Keratinocyte (primary cell): ENCODE measurements at regions not wholly inside any gene's neighbourhood (a gene's known extent, or its start where the extent isn't known, plus 50 kb on each side); places are given as distances from the start of the nearest gene placed in this dataset.

ENCODE experiments used
- CTCF ChIP-seq, 3 experiments: IDR thresholded peaks in 1 of 3; conservative IDR thresholded peaks in 1 of 3; optimal IDR thresholded peaks in 1 of 3; 2 replicates in 2 of 3; 3 replicates in 1 of 3; pipeline versions ENCODE3 to v1.5.1; 2011; ENCODE audit warnings: low read length in 3 of 3, mild to moderate bottlenecking in 3 of 3, moderate library complexity in 2 of 3, control low read depth in 1 of 3, inconsistent platforms in 1 of 3; ENCODE audit not compliant: insufficient read depth in 2 of 3; ENCODE audit errors: extremely low read depth in 1 of 3
- EZH2 ChIP-seq: IDR thresholded peaks from one replicate; pipeline ENCODE4 v1.6.1; 2012; ENCODE audit warnings: inconsistent platforms, mild to moderate bottlenecking, low read length, moderate library complexity

- no peak for TF ChIP-seq CTCF (optimal IDR thresholded peaks at IDR 0.05 in 1 of 3, IDR thresholded peaks at IDR 0.05 in 1 of 3, conservative IDR thresholded peaks at IDR 0.05 in 1 of 3; ENCODE audit: extremely low read depth in 1 of 3, insufficient read depth in 2 of 3, low read length in 3 of 3)
- no peak for TF ChIP-seq EZH2
Observed at GRCh38 chr12:19953734-19954133, 414.6 kb upstream of the PDE3A start.
